Spleen (tissue), 11 donors: ENCODE measurements at regions not wholly inside any gene's neighbourhood (a gene's known extent, or its start where the extent isn't known, plus 50 kb on each side); places are given as distances from the start of the nearest gene placed in this dataset.

Source experiments
- DNase-seq: peaks from one replicate; pipeline ENCODE4 v3.0.0-alpha.2; 2020
- H3K27ac ChIP-seq, 8 donors: fragments of 200-600 bp; sonication (generic) in 7 of 8; 1 replicate in 4 of 8; 2 replicates in 4 of 8; pipeline versions ENCODE4 v1.5.0 to v1.8.0; 2016 to 2021; ENCODE audit warnings: inconsistent platforms in 4 of 8, mild to moderate bottlenecking in 4 of 8, moderate library complexity in 1 of 8
- H3K27me3 ChIP-seq, 7 donors: fragments of 200-600 bp; sonication (generic) in 6 of 7; replicated peaks in 1 of 7; 1 replicate in 4 of 7; 2 replicates in 3 of 7; pipeline versions ENCODE4 v1.5.0 to v1.8.0; 2016 to 2021; ENCODE audit warnings: inconsistent platforms in 3 of 7, mild to moderate bottlenecking in 1 of 7
- H3K36me3 ChIP-seq, 6 donors: fragments of 200-600 bp; sonication (generic) in 5 of 6; 1 replicate in 4 of 6; 2 replicates in 2 of 6; pipeline versions ENCODE4 v1.5.0 to v1.8.0; 2016 to 2021; ENCODE audit warnings: inconsistent platforms in 2 of 6
- H3K4me1 ChIP-seq, 6 donors: fragments of 200-600 bp; sonication (generic) in 5 of 6; 1 replicate in 3 of 6; 2 replicates in 3 of 6; pipeline versions ENCODE4 v1.5.0 to v1.8.0; 2016 to 2021; ENCODE audit warnings: inconsistent platforms in 3 of 6
- H3K4me3 ChIP-seq, 8 donors: fragments of 200-600 bp; sonication (generic) in 7 of 8; 1 replicate in 4 of 8; 2 replicates in 4 of 8; pipeline versions ENCODE4 v1.5.0 to v1.8.0; 2016 to 2021; ENCODE audit warnings: inconsistent platforms in 4 of 8, mild to moderate bottlenecking in 4 of 8, moderate library complexity in 2 of 8
- H3K9me3 ChIP-seq, 8 donors: fragments of 200-600 bp; sonication (generic) in 7 of 8; 1 replicate in 4 of 8; 2 replicates in 4 of 8; pipeline versions ENCODE4 v1.5.0 to v1.8.0; 2016 to 2021; ENCODE audit warnings: inconsistent platforms in 4 of 8
- POLR2A ChIP-seq, 3 donors: fragments of 450-650 bp; IDR thresholded peaks; one replicate each; pipeline ENCODE4 v1.5.1; 2017; ENCODE audit warnings: antibody characterized with exemption in 3 of 3, mild to moderate bottlenecking in 1 of 3
- POLR2AphosphoS5 ChIP-seq, 3 donors: sonication (generic); formaldehyde crosslinking; IDR thresholded peaks; one replicate each; pipeline ENCODE4 v1.5.1; 2017; ENCODE audit warnings: antibody characterized with exemption in 3 of 3
- WGBS, 5 donors: extraction: QIAGEN DNeasy Blood & Tissue Kit in 3 of 5; methylation state at CpG; one replicate each; pipeline versions ENCODE4 v1.1.5 to v1.1.7; 2013 to 2018; 5-methylcytosine and 5-hydroxymethylcytosine counted together
- intact Hi-C: fragments of 100-400 bp; cut with DNase I; formaldehyde crosslinking; loops from one replicate; pipeline ENCODE4 v1.15.0; 2023; ENCODE audit warnings: low total_unique reads
- TF ChIP-seq, protein P1 (sequence below), 11 experiments: fragments of 200-600 bp in 7 of 11; fragments of 450-650 bp in 4 of 11; sonication (generic) in 4 of 11; IDR thresholded peaks in 8 of 11; conservative IDR thresholded peaks in 3 of 11; 1 replicate in 7 of 11; 2 replicates in 4 of 11; pipeline versions ENCODE4 v1.4.0 to v1.8.0; 2016 to 2021; ENCODE audit warnings: antibody characterized with exemption in 11 of 11, inconsistent platforms in 4 of 11, mild to moderate bottlenecking in 1 of 11
- donor health status: healthy with polysubstance abuse.
- donor health status: DM: no; HTN: no; CAD: no; lungs with moderate emphysema.
- donor health status: DM: no; HTN: no; CAD: no.
- donor health status: Bipolar disorder and iron deficiency.
- donor health status: healthy.
- donor health status: DM: no; HTN: no; CAD: no.
- donor health status: DM: yes; HTN: yes; CAD: no.

DNA sequence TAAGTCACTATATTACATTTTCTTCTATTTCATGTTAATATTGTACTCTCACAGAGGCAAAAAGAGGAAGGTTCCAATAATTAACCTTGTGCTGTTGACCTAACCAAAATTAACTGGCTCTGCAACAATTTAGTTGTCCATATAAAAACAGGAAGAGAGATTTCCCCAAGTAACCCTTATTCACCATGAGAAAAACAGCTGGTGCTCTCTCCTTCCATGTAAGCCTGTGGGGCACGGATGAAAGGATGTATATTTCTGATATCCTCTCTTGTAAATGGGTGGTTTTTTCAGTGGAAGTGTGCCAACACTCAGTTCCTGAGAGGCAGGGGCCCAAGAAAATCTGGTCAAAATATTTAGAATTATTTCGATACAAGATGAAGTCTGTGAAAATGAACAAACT is 358.1 kb downstream of the CRPPA start:
- Histone ChIP-seq H3K4me3 (no peak overlapping the region), H3K27me3 (no peaks in the 10 kb centered on the region), H3K36me3 (no peaks in the 10 kb centered on the region), H3K4me1 (peaks cover 0 to 17% (median 8%) of the 10 kb centered on the region in 6 donors), H3K27ac (peak overlapping the region in 4 of 8 donors; percentile 16 to 37 (median 20)), H3K9me3 (no peaks in the 10 kb centered on the region)
- WGBS, 5 donors, result 31 to 42% (median 36%) methylated on average over 2 of the region's 2 CpGs
- TF ChIP-seq, protein P1, sequence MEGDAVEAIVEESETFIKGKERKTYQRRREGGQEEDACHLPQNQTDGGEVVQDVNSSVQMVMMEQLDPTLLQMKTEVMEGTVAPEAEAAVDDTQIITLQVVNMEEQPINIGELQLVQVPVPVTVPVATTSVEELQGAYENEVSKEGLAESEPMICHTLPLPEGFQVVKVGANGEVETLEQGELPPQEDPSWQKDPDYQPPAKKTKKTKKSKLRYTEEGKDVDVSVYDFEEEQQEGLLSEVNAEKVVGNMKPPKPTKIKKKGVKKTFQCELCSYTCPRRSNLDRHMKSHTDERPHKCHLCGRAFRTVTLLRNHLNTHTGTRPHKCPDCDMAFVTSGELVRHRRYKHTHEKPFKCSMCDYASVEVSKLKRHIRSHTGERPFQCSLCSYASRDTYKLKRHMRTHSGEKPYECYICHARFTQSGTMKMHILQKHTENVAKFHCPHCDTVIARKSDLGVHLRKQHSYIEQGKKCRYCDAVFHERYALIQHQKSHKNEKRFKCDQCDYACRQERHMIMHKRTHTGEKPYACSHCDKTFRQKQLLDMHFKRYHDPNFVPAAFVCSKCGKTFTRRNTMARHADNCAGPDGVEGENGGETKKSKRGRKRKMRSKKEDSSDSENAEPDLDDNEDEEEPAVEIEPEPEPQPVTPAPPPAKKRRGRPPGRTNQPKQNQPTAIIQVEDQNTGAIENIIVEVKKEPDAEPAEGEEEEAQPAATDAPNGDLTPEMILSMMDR (IDR thresholded peaks at IDR 0.05 in 8 of 11, conservative IDR thresholded peaks at IDR 0.05 in 3 of 11), result no peak
- TF ChIP-seq POLR2AphosphoS5 (IDR thresholded peaks at IDR 0.05) (no peak), POLR2A (IDR thresholded peaks at IDR 0.05) (no peak)
- no peak for DNase-seq
- intact Hi-C loops, result no loop called here

GRCh38 chr7:16062269-16062668 is 359.1 kb downstream of the CRPPA start:
- no peaks in the 10 kb centered on the region for H3K36me3 ChIP-seq
- intact Hi-C loops, result no loop called here
- H3K27ac ChIP-seq, result peak overlapping the region in 4 of 8 donors; percentile 17 to 48 (median 38)
- TF ChIP-seq, protein P1 (IDR thresholded peaks at IDR 0.05 in 8 of 11, conservative IDR thresholded peaks at IDR 0.05 in 3 of 11), result no peak
- no peak for TF ChIP-seq POLR2A (IDR thresholded peaks at IDR 0.05)
- no peak for TF ChIP-seq POLR2AphosphoS5 (IDR thresholded peaks at IDR 0.05)
- no peak for DNase-seq
- no peaks in the 10 kb centered on the region for H3K27me3 ChIP-seq
- H3K4me1 ChIP-seq, result peaks cover 0 to 17% (median 8%) of the 10 kb centered on the region in 6 donors
- no peaks in the 10 kb centered on the region for H3K9me3 ChIP-seq
- H3K4me3 ChIP-seq, result no peak overlapping the region
- WGBS, 5 donors, result 1 to 8% (median 6%) methylated on average over 1 of the region's 1 CpG

- Histone ChIP-seq H3K27me3 (no peaks in the 10 kb centered on the region), H3K27ac (peak overlapping the region in 4 of 8 donors; percentile 0 to 48 (median 38)), H3K9me3 (no peaks in the 10 kb centered on the region), H3K4me1 (peaks cover 0 to 17% (median 8%) of the 10 kb centered on the region in 6 donors), H3K4me3 (no peak overlapping the region), H3K36me3 (no peaks in the 10 kb centered on the region)
- TF ChIP-seq POLR2AphosphoS5 (IDR thresholded peaks at IDR 0.05) (no peak), POLR2A (IDR thresholded peaks at IDR 0.05) (no peak)
- TF ChIP-seq, protein P1 (IDR thresholded peaks at IDR 0.05 in 8 of 11, conservative IDR thresholded peaks at IDR 0.05 in 3 of 11), result no peak
- WGBS, 5 donors, result 52 to 85% (median 76%) methylated on average over 1 of the region's 1 CpG
- DNase-seq, result no peak
- intact Hi-C loops, result no loop called here
Measured at GRCh38 chr7:16061630-16062029, 359.7 kb downstream of the CRPPA start.

- DNase-seq, result no peak
- Histone ChIP-seq H3K27me3 (no peaks in the 10 kb centered on the region), H3K4me3 (no peak overlapping the region), H3K36me3 (no peaks in the 10 kb centered on the region), H3K9me3 (no peaks in the 10 kb centered on the region), H3K4me1 (peaks cover 0 to 17% (median 8%) of the 10 kb centered on the region in 6 donors), H3K27ac (no peak overlapping the region)
- TF ChIP-seq POLR2A (IDR thresholded peaks at IDR 0.05) (no peak), POLR2AphosphoS5 (IDR thresholded peaks at IDR 0.05) (no peak)
- TF ChIP-seq, protein P1 (IDR thresholded peaks at IDR 0.05 in 8 of 11, conservative IDR thresholded peaks at IDR 0.05 in 3 of 11), result no peak
- 86 to 97% (median 93%) methylated on average over 5 of the region's 5 CpGs for WGBS, 5 donors
- intact Hi-C loops, result no loop called here
Measured at GRCh38 chr7:16061011-16061410, 360.3 kb downstream of the CRPPA start.
